NCI-H146 (cell line): ENCODE measurements at regions not wholly inside any gene's neighbourhood (a gene's known extent, or its start where the extent isn't known, plus 50 kb on each side); places are given as distances from the start of the nearest gene placed in this dataset.
"Not testable (repeated sequence)": the region's sequence is repeated elsewhere in the genome, so short reads cannot be mapped to it uniquely, and the experiment has no call there.

ENCODE experiments used
- DNase-seq: peaks from one replicate; lab custom pipeline; 2025; lab: John Stamatoyannopoulos, UW

GRCh38 chr2:64743739-64744330, 90.1 kb upstream of the SERTAD2 start:
- no peak for DNase-seq

GRCh38 chr2:64745562-64745961, 91.8 kb upstream of the SERTAD2 start:
- no peak for DNase-seq

- not testable (repeated sequence) for DNase-seq
Measured at GRCh38 chr2:64747690-64748091, 94.0 kb upstream of the SERTAD2 start.

- no peak for DNase-seq
Measured at GRCh38 chr2:64748147-64748546, 94.4 kb upstream of the SERTAD2 start.

- DNase-seq = no peak
Measured at GRCh38 chr2:64748561-64748960, 94.8 kb upstream of the SERTAD2 start.

- DNase-seq = no peak
Measured at GRCh38 chr2:64749446-64749845, 95.7 kb upstream of the SERTAD2 start.

- peak; percentile 49 for DNase-seq
Measured at GRCh38 chr2:64750001-64750816, 96.5 kb upstream of the SERTAD2 start.

- DNase-seq = peak; percentile 99
Measured at GRCh38 chr2:64750817-64751285, 97.1 kb upstream of the SERTAD2 start.

GRCh38 chr2:64751286-64752260, 97.9 kb upstream of the SERTAD2 start:
- DNase-seq = peak; percentile 57

- DNase-seq = no peak
Measured at GRCh38 chr2:64753399-64753798, 99.7 kb upstream of the SERTAD2 start.

- DNase-seq = no peak
Measured at GRCh38 chr2:64754570-64754969, 100.9 kb upstream of the SERTAD2 start.

GRCh38 chr2:64757126-64757525, 103.4 kb upstream of the SERTAD2 start:
- DNase-seq = no peak

- DNase-seq = peak; percentile 41
Measured at GRCh38 chr2:64760128-64760527, 106.4 kb upstream of the SERTAD2 start.

GRCh38 chr2:64762301-64762997, 108.7 kb upstream of the SERTAD2 start:
- no peak for DNase-seq

- no peak for DNase-seq
Measured at GRCh38 chr2:64763126-64763525, 109.4 kb upstream of the SERTAD2 start.

GRCh38 chr2:64765160-64765805, 111.6 kb upstream of the SERTAD2 start:
- DNase-seq = no peak

- DNase-seq = no peak
Measured at GRCh38 chr2:64766841-64767669, 113.3 kb upstream of the SERTAD2 start.

- peak; percentile 91 for DNase-seq
Measured at GRCh38 chr2:64767670-64768468, 114.2 kb upstream of the SERTAD2 start.

- no peak for DNase-seq
Measured at GRCh38 chr2:64768491-64769005, 114.8 kb upstream of the SERTAD2 start.
